ENCODE measurements at regions not wholly inside any gene's neighbourhood (a gene's known extent, or its start where the extent isn't known, plus 50 kb on each side); places are given as distances from the start of the nearest gene placed in this dataset.

DNA sequence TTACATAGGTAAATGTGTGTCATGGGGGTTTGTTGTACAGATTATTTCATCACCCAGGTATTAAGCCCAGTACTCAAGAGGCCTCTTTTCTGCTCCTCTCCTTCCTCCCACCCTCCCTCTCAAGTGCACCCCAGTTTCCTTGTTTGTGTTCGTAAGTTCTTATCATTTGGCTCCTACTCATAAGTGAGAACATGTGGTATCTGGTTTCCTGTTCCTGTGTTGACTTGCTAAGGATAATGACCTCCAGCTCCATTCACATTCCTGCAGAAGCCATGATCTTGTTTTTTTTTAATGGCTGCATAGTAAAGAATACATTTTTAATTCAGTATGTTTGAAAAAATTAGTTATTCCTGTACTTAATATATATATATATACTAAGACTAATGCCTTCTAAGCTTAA lies 107.7 kb downstream of the CLDN17 start:
- TF ChIP-seq ZNF76 (tag by site-specific recombination; IDR thresholded peaks at IDR 0.05; ENCODE audit: borderline replicate concordance, low read depth) (no peak), ZFP37 (tag by site-specific recombination; IDR thresholded peaks at IDR 0.05) (no peak), KLF16 (tag by site-specific recombination; IDR thresholded peaks at IDR 0.05) (no peak), ZNF19 (tag by site-specific recombination; IDR thresholded peaks at IDR 0.05; ENCODE audit: low read depth) (no peak)
- TF ChIP-seq, protein P1, sequence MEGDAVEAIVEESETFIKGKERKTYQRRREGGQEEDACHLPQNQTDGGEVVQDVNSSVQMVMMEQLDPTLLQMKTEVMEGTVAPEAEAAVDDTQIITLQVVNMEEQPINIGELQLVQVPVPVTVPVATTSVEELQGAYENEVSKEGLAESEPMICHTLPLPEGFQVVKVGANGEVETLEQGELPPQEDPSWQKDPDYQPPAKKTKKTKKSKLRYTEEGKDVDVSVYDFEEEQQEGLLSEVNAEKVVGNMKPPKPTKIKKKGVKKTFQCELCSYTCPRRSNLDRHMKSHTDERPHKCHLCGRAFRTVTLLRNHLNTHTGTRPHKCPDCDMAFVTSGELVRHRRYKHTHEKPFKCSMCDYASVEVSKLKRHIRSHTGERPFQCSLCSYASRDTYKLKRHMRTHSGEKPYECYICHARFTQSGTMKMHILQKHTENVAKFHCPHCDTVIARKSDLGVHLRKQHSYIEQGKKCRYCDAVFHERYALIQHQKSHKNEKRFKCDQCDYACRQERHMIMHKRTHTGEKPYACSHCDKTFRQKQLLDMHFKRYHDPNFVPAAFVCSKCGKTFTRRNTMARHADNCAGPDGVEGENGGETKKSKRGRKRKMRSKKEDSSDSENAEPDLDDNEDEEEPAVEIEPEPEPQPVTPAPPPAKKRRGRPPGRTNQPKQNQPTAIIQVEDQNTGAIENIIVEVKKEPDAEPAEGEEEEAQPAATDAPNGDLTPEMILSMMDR (tag by site-specific recombination; IDR thresholded peaks at IDR 0.05): no peak
